Epithelial cell of esophagus (primary cell): ENCODE measurements at regions not wholly inside any gene's neighbourhood (a gene's known extent, or its start where the extent isn't known, plus 50 kb on each side); places are given as distances from the start of the nearest gene placed in this dataset.
A peak's percentile ranks its signal among the peaks of the same experiment; 100 is the strongest.
"Not testable (repeated sequence)": the region's sequence is repeated elsewhere in the genome, so short reads cannot be mapped to it uniquely, and the experiment has no call there.

Experiments used
- DNase-seq: peaks from one replicate; pipeline ENCODE4 v3.0.0; 2010; ENCODE audit warnings: low read depth
- H3K4me3 ChIP-seq: 2 replicates; pipeline ENCODE4 v1.5.1; 2011; ENCODE audit warnings: mild to moderate bottlenecking, low read length, control low read depth
- CTCF ChIP-seq: IDR thresholded peaks from 2 replicates; pipeline ENCODE4 v1.5.1; 2011; ENCODE audit warnings: low read depth, mild to moderate bottlenecking, low read length, control low read depth, inconsistent platforms; ENCODE audit not compliant: insufficient read depth; ENCODE audit errors: missing control alignments

DNA sequence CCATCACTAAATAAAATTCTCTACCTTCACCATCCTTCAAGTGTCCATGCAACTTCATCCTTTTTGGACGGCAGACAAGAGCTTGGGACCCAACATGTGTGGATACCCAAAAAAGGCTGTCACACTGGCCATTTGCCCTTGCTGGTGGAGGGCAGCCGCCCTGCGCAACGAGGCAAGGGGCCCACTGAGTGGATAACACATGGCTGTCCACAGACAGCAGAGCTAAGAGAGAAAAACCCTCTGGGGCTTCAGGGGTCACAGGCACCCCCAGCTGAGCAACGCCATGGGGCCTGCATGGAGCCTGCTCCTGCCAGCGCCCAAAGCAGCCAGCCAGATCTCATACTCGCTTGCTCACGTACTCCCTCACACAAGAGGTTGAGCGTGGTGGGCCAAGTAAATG, 205.9 kb upstream of the NREP start:
- TF ChIP-seq CTCF = no peak
- no peak overlapping the region for H3K4me3 ChIP-seq
- DNase-seq = no peak

DNA sequence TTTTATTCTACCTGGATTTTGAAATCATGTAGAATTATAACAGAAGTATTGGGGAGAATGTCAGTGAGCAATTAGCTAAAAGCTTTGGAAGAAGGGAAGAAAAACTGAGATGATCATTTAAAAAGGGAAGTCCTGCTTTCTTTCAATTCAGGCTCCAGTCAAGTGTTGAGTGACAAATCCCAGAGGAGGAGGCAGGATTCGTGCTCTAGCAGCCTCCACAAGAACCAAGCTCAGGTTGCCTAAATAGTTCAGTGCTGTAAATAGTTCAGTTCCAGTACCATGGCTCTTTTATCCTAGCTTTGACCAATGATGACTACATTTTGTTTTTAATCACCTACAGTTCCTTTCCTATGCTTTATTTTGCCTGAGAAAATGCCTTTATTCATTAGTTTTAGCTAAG, 204.9 kb upstream of the NREP start:
- DNase-seq = no peak
- no peak overlapping the region for H3K4me3 ChIP-seq
- TF ChIP-seq CTCF = no peak

GRCh38 chr5:111960476-111961215, 203.7 kb upstream of the NREP start:
- H3K4me3 ChIP-seq = no peak overlapping the region
- no peak for TF ChIP-seq CTCF
- DNase-seq = peak; percentile 45

DNA sequence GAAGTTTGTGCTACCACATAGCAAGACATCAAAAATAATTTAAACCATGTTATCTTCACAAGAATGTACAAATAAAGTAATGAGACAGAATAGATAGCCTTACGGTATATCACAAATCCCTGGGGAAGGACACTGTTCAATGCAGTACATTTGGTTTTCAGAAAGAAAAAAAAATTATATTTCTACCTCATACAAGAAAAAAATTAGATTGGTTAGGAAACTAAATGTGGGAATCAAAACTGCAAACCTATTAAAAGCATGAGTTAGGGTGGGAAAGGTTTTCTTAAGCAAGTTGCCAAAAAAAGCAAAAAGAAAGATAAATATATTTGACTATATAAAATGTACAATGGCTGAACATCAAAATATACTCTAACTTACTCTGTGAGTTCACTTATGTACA, 201.9 kb upstream of the NREP start:
- H3K4me3 ChIP-seq = no peak overlapping the region
- TF ChIP-seq CTCF = no peak
- no peak for DNase-seq

- not testable (repeated sequence) for H3K4me3 ChIP-seq, DNase-seq
These were observed 199.8 kb upstream of the NREP start for GRCh38 chr5:111956765-111957164.

GRCh38 chr5:111954516-111955395, 197.8 kb upstream of the NREP start:
- no peak for TF ChIP-seq CTCF
- H3K4me3 ChIP-seq = no peak overlapping the region
- DNase-seq = no peak

DNA sequence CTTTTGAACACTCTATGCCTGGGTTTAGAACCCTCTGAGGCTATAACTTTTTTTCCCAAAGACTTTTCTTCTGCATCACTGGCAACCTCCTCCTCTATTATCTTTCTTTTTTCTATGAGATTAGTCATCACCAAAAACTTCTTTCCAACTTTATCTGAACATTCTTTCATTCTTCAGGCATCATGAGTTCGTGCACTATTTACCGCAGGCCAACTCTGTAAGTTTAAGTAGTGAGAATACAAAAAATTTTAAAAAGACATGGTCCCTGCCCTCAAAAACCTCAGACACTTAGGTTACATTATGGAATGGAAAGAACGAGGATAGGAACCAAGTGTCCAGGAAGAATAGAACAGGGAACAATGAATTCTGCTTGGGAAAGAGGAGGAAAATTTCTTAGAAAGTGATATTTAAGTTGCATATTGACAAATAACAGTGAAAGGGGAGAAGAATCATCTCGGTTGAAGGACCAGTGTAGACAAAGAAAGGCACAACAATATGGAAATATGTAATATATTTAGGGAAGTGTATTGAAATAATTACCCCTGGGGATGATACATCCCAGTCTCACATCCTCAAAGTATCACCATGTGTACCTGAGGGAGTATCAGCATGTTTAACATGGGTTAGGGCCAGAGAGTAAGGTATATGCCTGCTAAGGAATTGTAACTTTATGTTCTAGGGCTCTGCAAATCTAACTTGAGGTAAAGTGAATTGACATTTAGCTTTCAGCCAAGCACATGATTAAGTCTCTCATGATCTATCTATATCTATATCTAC, 196.5 kb upstream of the NREP start:
- no peak overlapping the region for H3K4me3 ChIP-seq
- DNase-seq = no peak
- no peak for TF ChIP-seq CTCF
